ENCODE measurements at regions not wholly inside any gene's neighbourhood (a gene's known extent, or its start where the extent isn't known, plus 50 kb on each side); places are given as distances from the start of the nearest gene placed in this dataset.

DNA sequence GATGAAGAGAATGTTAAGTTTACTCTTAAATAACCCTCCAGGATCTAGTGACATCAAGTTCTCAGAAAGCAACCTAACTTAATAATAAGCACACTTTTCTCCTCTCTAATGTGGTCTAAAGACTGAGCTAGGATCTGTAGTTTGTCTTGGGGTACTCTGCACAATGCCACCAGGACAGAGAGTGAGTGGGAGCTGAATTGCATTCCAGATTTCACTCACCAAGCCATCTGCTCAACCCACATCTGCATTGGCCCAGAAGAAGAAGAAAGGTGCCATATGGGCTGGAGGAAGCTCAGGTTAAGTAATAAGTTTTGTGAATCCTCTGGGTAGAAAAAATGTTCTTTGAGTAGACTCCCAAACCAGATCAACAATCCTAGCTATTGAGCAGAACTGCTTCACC, 384.6 kb downstream of the PPP3CA start:
- POLR2A ChIA-PET: no interaction called here
- Histone ChIP-seq H3K4me2 (no peak overlapping the region), H3K79me2 (ENCODE audit: insufficient read depth) (no peaks in the 10 kb centered on the region), H3K9me3 (no peaks in the 10 kb centered on the region), H3K4me3 (ENCODE audit: low read depth in 2 of 2, low read length in 1 of 2) (no peak overlapping the region), H3K9me2 (no peaks in the 10 kb centered on the region), H3K4me1 (ENCODE audit: control insufficient read depth in 1 of 2, insufficient read depth in 2 of 2, low read depth in 1 of 2, low read length in 1 of 2) (no peaks in the 10 kb centered on the region), H4K20me1 (ENCODE audit: insufficient read depth) (no peaks in the 10 kb centered on the region), H2AFZ (ENCODE audit: low read depth) (no peak overlapping the region), H3K9ac (no peak overlapping the region), H3K36me3 (replicated peaks in 1 of 2; ENCODE audit: control insufficient read depth in 1 of 2, insufficient read depth in 2 of 2, low read length in 1 of 2) (no peaks in the 10 kb centered on the region), H3F3A (replicated peaks; ENCODE audit: insufficient read depth) (no peaks in the 10 kb centered on the region), H3K27ac (ENCODE audit: low read depth in 2 of 2, low read length in 1 of 2) (no peak overlapping the region), H3K27me3 (ENCODE audit: insufficient read depth) (no peaks in the 10 kb centered on the region)
- TF ChIP-seq FOSL2 (IDR thresholded peaks at IDR 0.05; ENCODE audit: borderline replicate concordance, low read depth): no peak
- TF ChIP-seq, protein P1, sequence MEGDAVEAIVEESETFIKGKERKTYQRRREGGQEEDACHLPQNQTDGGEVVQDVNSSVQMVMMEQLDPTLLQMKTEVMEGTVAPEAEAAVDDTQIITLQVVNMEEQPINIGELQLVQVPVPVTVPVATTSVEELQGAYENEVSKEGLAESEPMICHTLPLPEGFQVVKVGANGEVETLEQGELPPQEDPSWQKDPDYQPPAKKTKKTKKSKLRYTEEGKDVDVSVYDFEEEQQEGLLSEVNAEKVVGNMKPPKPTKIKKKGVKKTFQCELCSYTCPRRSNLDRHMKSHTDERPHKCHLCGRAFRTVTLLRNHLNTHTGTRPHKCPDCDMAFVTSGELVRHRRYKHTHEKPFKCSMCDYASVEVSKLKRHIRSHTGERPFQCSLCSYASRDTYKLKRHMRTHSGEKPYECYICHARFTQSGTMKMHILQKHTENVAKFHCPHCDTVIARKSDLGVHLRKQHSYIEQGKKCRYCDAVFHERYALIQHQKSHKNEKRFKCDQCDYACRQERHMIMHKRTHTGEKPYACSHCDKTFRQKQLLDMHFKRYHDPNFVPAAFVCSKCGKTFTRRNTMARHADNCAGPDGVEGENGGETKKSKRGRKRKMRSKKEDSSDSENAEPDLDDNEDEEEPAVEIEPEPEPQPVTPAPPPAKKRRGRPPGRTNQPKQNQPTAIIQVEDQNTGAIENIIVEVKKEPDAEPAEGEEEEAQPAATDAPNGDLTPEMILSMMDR (IDR thresholded peaks at IDR 0.05): no peak
- TF ChIP-seq EP300 (IDR thresholded peaks at IDR 0.05; ENCODE audit: borderline replicate concordance in 1 of 2, low read depth in 1 of 2, low read length in 1 of 2): no peak
- no peak for TF ChIP-seq RXRA (IDR thresholded peaks at IDR 0.05; ENCODE audit: borderline replicate concordance, low read depth)
- TF ChIP-seq TCF12 (IDR thresholded peaks at IDR 0.05): no peak
- no peak for TF ChIP-seq GATA2 (CRISPR knock-in tag; IDR thresholded peaks at IDR 0.05)
- no peak for TF ChIP-seq RCOR1 (IDR thresholded peaks at IDR 0.05; ENCODE audit: low read length)
- TF ChIP-seq RFX5 (IDR thresholded peaks at IDR 0.05; ENCODE audit: low read length): no peak
- no peak for DNase-seq
- CTCF ChIA-PET: no interaction called here

GRCh38 chr4:100960232-100960631, 387.1 kb downstream of the PPP3CA start:
- no peak for DNase-seq
- H3K9me3 ChIP-seq: no peaks in the 10 kb centered on the region
- H3F3A ChIP-seq (replicated peaks; ENCODE audit: insufficient read depth): no peaks in the 10 kb centered on the region
- no peak overlapping the region for H2AFZ ChIP-seq (ENCODE audit: low read depth)
- TF ChIP-seq TEAD4 (IDR thresholded peaks at IDR 0.05; ENCODE audit: borderline replicate concordance, insufficient read depth) (no peak), TCF12 (IDR thresholded peaks at IDR 0.05) (no peak), NRF1 (IDR thresholded peaks at IDR 0.05; ENCODE audit: low read depth, low read length) (no peak), YY1 (IDR thresholded peaks at IDR 0.05; ENCODE audit: low read depth) (no peak), RCOR1 (IDR thresholded peaks at IDR 0.05; ENCODE audit: low read length) (no peak), FOSL2 (IDR thresholded peaks at IDR 0.05; ENCODE audit: borderline replicate concordance, low read depth) (no peak), RFX5 (IDR thresholded peaks at IDR 0.05; ENCODE audit: low read length) (no peak), ZBTB33 (IDR thresholded peaks at IDR 0.05; ENCODE audit: borderline replicate concordance, low read depth) (no peak), MEF2A (IDR thresholded peaks at IDR 0.05; ENCODE audit: borderline replicate concordance, low read depth) (no peak), EZH2phosphoT487 (IDR thresholded peaks at IDR 0.05; ENCODE audit: borderline replicate concordance, low read depth) (no peak), ELF1 (IDR thresholded peaks at IDR 0.05) (no peak), TAF1 (IDR thresholded peaks at IDR 0.05; ENCODE audit: borderline replicate concordance, low read depth, low read length) (no peak), CHD2 (IDR thresholded peaks at IDR 0.05; ENCODE audit: low read length, partially characterized antibody) (no peak), JUND (IDR thresholded peaks at IDR 0.05) (no peak)
- TF ChIP-seq, protein P2, sequence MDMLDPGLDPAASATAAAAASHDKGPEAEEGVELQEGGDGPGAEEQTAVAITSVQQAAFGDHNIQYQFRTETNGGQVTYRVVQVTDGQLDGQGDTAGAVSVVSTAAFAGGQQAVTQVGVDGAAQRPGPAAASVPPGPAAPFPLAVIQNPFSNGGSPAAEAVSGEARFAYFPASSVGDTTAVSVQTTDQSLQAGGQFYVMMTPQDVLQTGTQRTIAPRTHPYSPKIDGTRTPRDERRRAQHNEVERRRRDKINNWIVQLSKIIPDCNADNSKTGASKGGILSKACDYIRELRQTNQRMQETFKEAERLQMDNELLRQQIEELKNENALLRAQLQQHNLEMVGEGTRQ (IDR thresholded peaks at IDR 0.05; ENCODE audit: borderline replicate concordance, low read depth, low read length): no peak
- TF ChIP-seq, protein P3, sequence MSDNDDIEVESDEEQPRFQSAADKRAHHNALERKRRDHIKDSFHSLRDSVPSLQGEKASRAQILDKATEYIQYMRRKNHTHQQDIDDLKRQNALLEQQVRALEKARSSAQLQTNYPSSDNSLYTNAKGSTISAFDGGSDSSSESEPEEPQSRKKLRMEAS (IDR thresholded peaks at IDR 0.05; ENCODE audit: low read depth): no peak
- TF ChIP-seq, protein P1 (IDR thresholded peaks at IDR 0.05): no peak
- no peak overlapping the region for H3K9ac ChIP-seq
- H3K79me2 ChIP-seq (ENCODE audit: insufficient read depth): no peaks in the 10 kb centered on the region
- WGBS (ENCODE audit: low lambda C conversion rate): 69% methylated on average over 3 of the region's 3 CpGs
- H3K4me3 ChIP-seq (ENCODE audit: low read depth in 2 of 2, low read length in 1 of 2): no peak overlapping the region
- no peaks in the 10 kb centered on the region for H3K27me3 ChIP-seq (ENCODE audit: insufficient read depth)
- H3K4me1 ChIP-seq (ENCODE audit: control insufficient read depth in 1 of 2, insufficient read depth in 2 of 2, low read depth in 1 of 2, low read length in 1 of 2): no peaks in the 10 kb centered on the region
- POLR2A ChIA-PET: no interaction called here
- H3K9me2 ChIP-seq: no peaks in the 10 kb centered on the region
- H4K20me1 ChIP-seq (ENCODE audit: insufficient read depth): no peaks in the 10 kb centered on the region
- CTCF ChIA-PET: interaction anchor here (1.2 kb wide), 1 partner anchor 10 kb away, joined by 3 read pairs; no protein-coding TSS in a partner anchor
- no peak overlapping the region for H3K4me2 ChIP-seq
- H3K36me3 ChIP-seq (replicated peaks in 1 of 2; ENCODE audit: control insufficient read depth in 1 of 2, insufficient read depth in 2 of 2, low read length in 1 of 2): no peaks in the 10 kb centered on the region
- H3K27ac ChIP-seq (ENCODE audit: low read depth in 2 of 2, low read length in 1 of 2): no peak overlapping the region; a peak in 1 of 4 replicates

Measured in SK-N-SH (cell line).